ENCODE measurements at regions not wholly inside any gene's neighbourhood (a gene's known extent, or its start where the extent isn't known, plus 50 kb on each side); places are given as distances from the start of the nearest gene placed in this dataset.

DNA sequence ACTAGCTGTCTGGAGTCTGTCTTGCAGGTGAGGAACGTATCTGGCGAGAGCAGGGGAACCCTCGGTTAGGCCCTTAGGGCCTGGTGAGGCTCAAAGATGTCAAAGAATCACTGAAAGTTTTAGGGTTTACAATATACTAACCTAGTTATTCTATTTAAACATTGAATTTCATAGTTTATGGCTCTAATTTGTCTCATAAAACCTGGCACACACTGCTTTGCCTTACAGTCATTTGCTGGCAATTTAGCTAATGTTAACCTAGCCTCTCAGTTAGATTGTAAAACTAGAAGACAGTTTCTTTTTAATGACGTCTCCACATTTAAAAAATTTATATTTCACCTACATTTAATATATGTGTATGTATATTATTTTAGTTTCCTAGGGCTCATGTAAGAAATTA, 89.6 kb upstream of the DOCK10 start:
- no peak for TF ChIP-seq ZFX (IDR thresholded peaks at IDR 0.05; ENCODE audit: borderline replicate concordance)
- TF ChIP-seq, protein P1, sequence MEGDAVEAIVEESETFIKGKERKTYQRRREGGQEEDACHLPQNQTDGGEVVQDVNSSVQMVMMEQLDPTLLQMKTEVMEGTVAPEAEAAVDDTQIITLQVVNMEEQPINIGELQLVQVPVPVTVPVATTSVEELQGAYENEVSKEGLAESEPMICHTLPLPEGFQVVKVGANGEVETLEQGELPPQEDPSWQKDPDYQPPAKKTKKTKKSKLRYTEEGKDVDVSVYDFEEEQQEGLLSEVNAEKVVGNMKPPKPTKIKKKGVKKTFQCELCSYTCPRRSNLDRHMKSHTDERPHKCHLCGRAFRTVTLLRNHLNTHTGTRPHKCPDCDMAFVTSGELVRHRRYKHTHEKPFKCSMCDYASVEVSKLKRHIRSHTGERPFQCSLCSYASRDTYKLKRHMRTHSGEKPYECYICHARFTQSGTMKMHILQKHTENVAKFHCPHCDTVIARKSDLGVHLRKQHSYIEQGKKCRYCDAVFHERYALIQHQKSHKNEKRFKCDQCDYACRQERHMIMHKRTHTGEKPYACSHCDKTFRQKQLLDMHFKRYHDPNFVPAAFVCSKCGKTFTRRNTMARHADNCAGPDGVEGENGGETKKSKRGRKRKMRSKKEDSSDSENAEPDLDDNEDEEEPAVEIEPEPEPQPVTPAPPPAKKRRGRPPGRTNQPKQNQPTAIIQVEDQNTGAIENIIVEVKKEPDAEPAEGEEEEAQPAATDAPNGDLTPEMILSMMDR (IDR thresholded peaks at IDR 0.05) = no peak
- no peak overlapping the region for H3K27ac ChIP-seq

DNA sequence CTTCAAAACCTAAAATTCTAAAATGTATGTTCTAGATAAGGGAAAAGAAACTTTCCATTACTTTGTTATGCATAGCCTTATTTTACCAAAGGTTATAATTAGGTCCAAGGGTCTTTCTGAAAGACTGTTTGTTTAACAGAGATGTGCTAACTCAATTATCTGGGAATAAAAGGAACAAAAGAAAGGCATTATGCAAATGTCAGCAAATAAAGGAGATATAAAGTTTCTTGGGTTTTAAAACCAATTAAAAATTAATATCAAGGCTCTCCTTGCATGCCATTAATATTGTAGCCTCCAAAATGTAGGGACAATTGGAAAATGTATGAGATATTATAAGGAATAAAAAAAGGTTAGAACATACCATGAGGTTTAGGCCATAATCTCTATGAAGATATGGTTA, 87.8 kb upstream of the DOCK10 start:
- no peak for TF ChIP-seq ZFX (IDR thresholded peaks at IDR 0.05; ENCODE audit: borderline replicate concordance)
- TF ChIP-seq, protein P1 (IDR thresholded peaks at IDR 0.05) = no peak
- no peak overlapping the region for H3K27ac ChIP-seq

DNA sequence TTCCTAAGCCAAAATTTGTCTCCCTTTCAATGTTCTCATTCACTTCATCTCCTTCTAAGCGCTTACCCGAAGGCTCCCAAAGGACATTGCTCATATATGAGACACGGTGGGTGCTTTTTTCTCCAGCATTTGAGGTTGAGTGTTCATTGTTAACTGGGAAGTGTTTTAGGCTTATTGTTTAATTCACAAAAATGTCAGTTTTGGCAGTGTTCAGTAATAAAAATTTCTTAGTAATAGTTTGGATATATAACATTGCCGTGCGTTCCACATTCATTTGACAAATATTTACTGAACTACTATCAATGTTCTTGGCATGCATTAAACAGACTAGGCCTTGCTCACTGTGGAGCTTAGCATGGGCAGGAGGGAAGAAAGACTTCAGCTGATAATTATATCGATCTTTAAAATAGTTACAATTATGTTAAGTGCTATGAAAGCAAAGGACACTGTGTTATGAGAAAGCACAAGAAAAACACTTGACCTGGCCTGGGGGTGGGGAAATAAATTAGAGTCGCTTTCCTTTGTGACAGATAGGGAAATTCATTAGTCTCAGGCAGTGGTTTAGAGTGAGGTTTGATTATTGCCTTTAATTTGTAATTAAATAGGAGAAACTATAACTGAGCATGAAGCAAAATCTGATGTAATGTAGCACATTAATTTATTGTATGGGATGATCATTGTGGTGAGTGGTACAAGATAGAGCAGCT, 82.2 kb upstream of the DOCK10 start:
- H3K27ac ChIP-seq = peak overlapping the region; percentile 15; the same call in 1 of the 2 replicates
- no peak for TF ChIP-seq ZFX (IDR thresholded peaks at IDR 0.05; ENCODE audit: borderline replicate concordance)
- TF ChIP-seq, protein P1 (IDR thresholded peaks at IDR 0.05) = no peak

DNA sequence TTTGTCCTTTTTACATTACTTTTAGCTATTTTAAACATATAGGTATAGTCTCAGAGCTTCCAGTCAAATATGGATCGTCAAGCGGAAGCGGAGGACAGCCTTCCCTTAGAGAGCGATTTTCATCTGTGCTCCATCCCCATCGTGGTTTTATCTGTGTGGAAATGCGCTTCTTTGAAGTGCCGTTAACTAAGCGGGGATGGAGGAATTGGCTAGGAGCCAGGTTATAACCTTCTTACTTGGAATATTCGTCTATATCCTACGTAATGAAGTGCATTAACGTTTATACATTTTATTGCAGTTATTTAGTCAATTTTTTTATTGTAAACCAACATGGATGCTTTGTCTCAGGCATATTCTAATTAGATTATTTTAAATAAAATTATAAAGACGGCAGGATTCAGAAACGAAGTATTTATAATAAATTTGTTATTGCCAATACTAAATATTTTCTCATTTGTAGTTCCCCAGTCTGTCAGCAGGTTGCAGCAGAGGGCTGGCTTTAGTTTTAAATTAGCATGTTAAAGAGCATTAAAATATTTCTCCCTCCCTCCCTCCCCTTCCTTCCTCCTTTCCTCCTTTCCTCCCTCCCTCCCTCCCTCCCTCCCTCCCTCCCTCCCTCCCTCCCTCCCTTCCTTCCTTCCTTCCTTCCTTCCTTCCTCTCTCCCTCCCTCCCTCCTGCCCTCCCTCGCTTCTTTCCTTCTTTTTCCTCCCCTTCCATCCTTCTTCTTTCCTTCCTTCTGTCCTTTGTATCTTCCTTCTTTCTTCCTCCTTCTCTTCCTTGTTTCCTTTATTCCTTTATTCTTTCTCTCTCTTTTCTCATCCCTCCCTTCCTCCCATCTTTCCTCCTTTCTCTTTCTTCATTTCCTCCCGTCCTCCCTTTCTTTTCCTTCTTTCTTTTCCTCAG, 80.6 kb upstream of the DOCK10 start:
- TF ChIP-seq ZFX (IDR thresholded peaks at IDR 0.05; ENCODE audit: borderline replicate concordance) = no peak
- TF ChIP-seq, protein P1 (IDR thresholded peaks at IDR 0.05) = peak; percentile 57
- no peak overlapping the region for H3K27ac ChIP-seq

DNA sequence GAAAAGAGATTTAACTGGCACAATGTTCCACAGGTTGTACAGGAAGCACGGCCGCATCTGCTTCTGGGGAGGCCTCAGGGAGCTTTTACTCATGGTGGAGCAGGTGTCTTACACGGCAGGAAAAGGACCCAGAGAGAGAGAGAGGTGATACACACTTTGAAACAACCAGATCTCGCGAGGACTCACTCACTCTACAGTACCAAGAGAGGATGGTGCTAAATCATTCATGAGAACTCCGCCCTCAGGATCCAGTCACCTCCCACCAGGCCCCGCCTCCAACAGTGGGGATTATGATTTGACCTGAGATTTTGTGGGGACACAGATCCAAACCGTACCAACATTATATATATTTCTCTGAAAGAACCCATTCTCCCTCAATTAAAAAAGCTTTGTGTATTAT, 79.7 kb upstream of the DOCK10 start:
- TF ChIP-seq, protein P1 (IDR thresholded peaks at IDR 0.05) = no peak
- TF ChIP-seq ZFX (IDR thresholded peaks at IDR 0.05; ENCODE audit: borderline replicate concordance) = no peak
- H3K27ac ChIP-seq = no peak overlapping the region

DNA sequence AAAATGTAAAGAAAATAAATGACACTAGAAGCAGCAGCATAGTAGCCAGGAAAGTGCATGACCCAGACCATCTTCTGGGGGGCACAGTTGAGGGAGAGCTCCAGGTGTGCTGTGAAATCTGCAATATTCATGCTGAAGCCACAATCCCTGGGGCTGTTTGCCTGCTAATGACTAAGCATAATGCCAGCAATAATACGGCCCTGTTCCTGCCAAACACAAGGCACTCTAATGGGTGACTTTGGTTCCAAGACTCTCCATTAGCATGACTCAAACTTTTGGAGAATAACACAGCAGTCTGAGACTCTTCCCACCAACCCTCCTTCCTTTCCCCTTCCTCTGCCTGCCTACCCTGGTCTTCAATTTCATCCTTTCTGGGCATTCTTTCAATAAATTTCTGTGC, 77.9 kb upstream of the DOCK10 start:
- no peak overlapping the region for H3K27ac ChIP-seq
- no peak for TF ChIP-seq ZFX (IDR thresholded peaks at IDR 0.05; ENCODE audit: borderline replicate concordance)
- TF ChIP-seq, protein P1 (IDR thresholded peaks at IDR 0.05) = no peak

Measured in 22Rv1 (cell line).